Gastroesophageal sphincter (tissue), 4 donors: ENCODE measurements at regions not wholly inside any gene's neighbourhood (a gene's known extent, or its start where the extent isn't known, plus 50 kb on each side); places are given as distances from the start of the nearest gene placed in this dataset.

Experiments used
- ATAC-seq: fragments of 150-250 bp; one replicate; pipeline ENCODE4 v1.9.1; 2016; ENCODE audit warnings: mild to moderate bottlenecking, moderate library complexity
- H3K27ac ChIP-seq, 4 donors: fragments of 200-600 bp; sonication (generic) in 3 of 4; 1 replicate in 3 of 4; 2 replicates in 1 of 4; pipeline ENCODE4 v1.5.1; 2016 to 2019
- H3K27me3 ChIP-seq: fragments of 200-600 bp; sonication (generic); one replicate; pipeline ENCODE4 v1.5.1; 2019
- H3K36me3 ChIP-seq, 2 donors: fragments of 200-600 bp; sonication (generic); one replicate each; pipeline ENCODE4 v1.5.1; 2019; ENCODE audit warnings: control low read depth in 1 of 2
- H3K4me1 ChIP-seq, 3 donors: fragments of 200-600 bp; sonication (generic); 1 replicate in 2 of 3; 2 replicates in 1 of 3; pipeline ENCODE4 v1.5.1; 2016 to 2019; ENCODE audit warnings: control low read depth in 2 of 3
- H3K4me3 ChIP-seq, 2 donors: fragments of 200-600 bp; sonication (generic); one replicate each; pipeline ENCODE4 v1.5.1; 2019; ENCODE audit warnings: mild to moderate bottlenecking in 1 of 2, moderate library complexity in 1 of 2
- H3K9me3 ChIP-seq, 3 donors: fragments of 200-600 bp; sonication (generic); one replicate each; pipeline ENCODE4 v1.5.1; 2017 to 2019; ENCODE audit warnings: control low read depth in 2 of 3
- CTCF ChIP-seq, 4 experiments: fragments of 200-600 bp in 2 of 4; fragments of 450-650 bp in 2 of 4; sonication (generic) in 1 of 4; IDR thresholded peaks; one replicate each; pipeline ENCODE4 v1.5.1; 2017 to 2019; ENCODE audit warnings: antibody characterized with exemption in 4 of 4, mild to moderate bottlenecking in 2 of 4, moderate library complexity in 2 of 4
- EP300 ChIP-seq: sonication (generic); formaldehyde crosslinking; IDR thresholded peaks from one replicate; pipeline ENCODE4 v1.6.1; 2017; ENCODE audit warnings: antibody characterized with exemption, mild to moderate bottlenecking
- POLR2A ChIP-seq, 2 donors: fragments of 450-650 bp; IDR thresholded peaks; one replicate each; pipeline ENCODE4 v1.6.1; 2017; ENCODE audit warnings: antibody characterized with exemption in 2 of 2, mild to moderate bottlenecking in 2 of 2, moderate library complexity in 1 of 2
- POLR2AphosphoS5 ChIP-seq: sonication (generic); formaldehyde crosslinking; IDR thresholded peaks from one replicate; pipeline ENCODE4 v1.6.1; 2017; ENCODE audit warnings: antibody characterized with exemption
- WGBS, 2 donors: methylation state at CpG; one replicate each; pipeline ENCODE4 v1.1.5; 2018; ENCODE audit warnings: low coverage in 1 of 2; 5-methylcytosine and 5-hydroxymethylcytosine counted together

- no peaks in the 10 kb centered on the region for H3K4me1 ChIP-seq
- H3K9me3 ChIP-seq, result no peaks in the 10 kb centered on the region
- no peak overlapping the region for H3K4me3 ChIP-seq
- no peak for TF ChIP-seq POLR2A (IDR thresholded peaks at IDR 0.05)
- TF ChIP-seq EP300, result no peak
- no peak for TF ChIP-seq POLR2AphosphoS5
- TF ChIP-seq CTCF (IDR thresholded peaks at IDR 0.05), result no peak
- 72 to 87% methylated on average over 2 of the region's 2 CpGs for WGBS, 2 donors
- H3K27me3 ChIP-seq, result no peaks in the 10 kb centered on the region
- no peak for ATAC-seq
- H3K27ac ChIP-seq, result no peak overlapping the region
- no peaks in the 10 kb centered on the region for H3K36me3 ChIP-seq
Measured at GRCh38 chr13:106961651-106962050, 393.7 kb upstream of the ARGLU1 start.

- no peak overlapping the region for H3K27ac ChIP-seq
- H3K4me1 ChIP-seq, result no peaks in the 10 kb centered on the region
- no peaks in the 10 kb centered on the region for H3K27me3 ChIP-seq
- no peak overlapping the region for H3K4me3 ChIP-seq
- H3K36me3 ChIP-seq, result no peaks in the 10 kb centered on the region
- TF ChIP-seq CTCF (IDR thresholded peaks at IDR 0.05) (no peak), EP300 (no peak), POLR2A (IDR thresholded peaks at IDR 0.05) (no peak), POLR2AphosphoS5 (no peak)
- 67% methylated on average over 1 of the region's 1 CpG; no CpG with 5 or more reads in 1 of the 2 donors for WGBS, 2 donors
- ATAC-seq, result no peak
- no peaks in the 10 kb centered on the region for H3K9me3 ChIP-seq
Measured at GRCh38 chr13:106961216-106961615, 393.3 kb upstream of the ARGLU1 start.

GRCh38 chr13:106958621-106959048 lies 390.7 kb upstream of the ARGLU1 start:
- Histone ChIP-seq H3K9me3 (peaks cover 0 to 6% (median 0%) of the 10 kb centered on the region in 3 donors), H3K27me3 (no peaks in the 10 kb centered on the region), H3K27ac (no peak overlapping the region), H3K4me3 (no peak overlapping the region), H3K4me1 (no peaks in the 10 kb centered on the region), H3K36me3 (no peaks in the 10 kb centered on the region)
- 79 to 95% methylated on average over 2 to 3 of the region's 3 CpGs for WGBS, 2 donors
- ATAC-seq, result no peak
- TF ChIP-seq EP300, result no peak
- no peak for TF ChIP-seq CTCF (IDR thresholded peaks at IDR 0.05)
- TF ChIP-seq POLR2AphosphoS5, result no peak
- no peak for TF ChIP-seq POLR2A (IDR thresholded peaks at IDR 0.05)

GRCh38 chr13:106942563-106942962 lies 374.6 kb upstream of the ARGLU1 start:
- no peak overlapping the region for H3K4me3 ChIP-seq
- H3K27me3 ChIP-seq, result no peaks in the 10 kb centered on the region
- TF ChIP-seq POLR2AphosphoS5 (no peak), CTCF (IDR thresholded peaks at IDR 0.05) (no peak), EP300 (no peak), POLR2A (IDR thresholded peaks at IDR 0.05) (no peak)
- WGBS, 2 donors, result 81 to 100% methylated on average over 2 to 3 of the region's 3 CpGs
- H3K27ac ChIP-seq, result no peak overlapping the region
- no peaks in the 10 kb centered on the region for H3K9me3 ChIP-seq
- ATAC-seq, result no peak
- no peaks in the 10 kb centered on the region for H3K36me3 ChIP-seq
- no peaks in the 10 kb centered on the region for H3K4me1 ChIP-seq

GRCh38 chr13:106941779-106942178 lies 373.8 kb upstream of the ARGLU1 start:
- no peak for ATAC-seq
- TF ChIP-seq CTCF (IDR thresholded peaks at IDR 0.05) (no peak), EP300 (no peak), POLR2A (IDR thresholded peaks at IDR 0.05) (no peak), POLR2AphosphoS5 (no peak)
- no peaks in the 10 kb centered on the region for H3K9me3 ChIP-seq
- H3K27ac ChIP-seq, result no peak overlapping the region
- no peaks in the 10 kb centered on the region for H3K27me3 ChIP-seq
- no peaks in the 10 kb centered on the region for H3K4me1 ChIP-seq
- no peaks in the 10 kb centered on the region for H3K36me3 ChIP-seq
- 79 to 86% methylated on average over 2 to 8 of the region's 8 CpGs for WGBS, 2 donors
- H3K4me3 ChIP-seq, result no peak overlapping the region
